HL-60 (cell line): ENCODE measurements at regions not wholly inside any gene's neighbourhood (a gene's known extent, or its start where the extent isn't known, plus 50 kb on each side); places are given as distances from the start of the nearest gene placed in this dataset.

Experiments
- CTCF ChIP-seq: IDR thresholded peaks from one replicate; pipeline ENCODE4 v1.5.1; 2011; ENCODE audit warnings: low read length, control low read depth, inconsistent platforms; ENCODE audit not compliant: insufficient read depth
- POLR2AphosphoS5 ChIP-seq: IDR thresholded peaks from 2 replicates; pipeline ENCODE4 v1.6.1; 2012; ENCODE audit warnings: low read depth
- REST ChIP-seq: IDR thresholded peaks from 2 replicates; pipeline ENCODE4 v1.6.1; 2012; ENCODE audit warnings: low read depth; ENCODE audit not compliant: insufficient replicate concordance

- no peak for TF ChIP-seq CTCF
- no peak for TF ChIP-seq POLR2AphosphoS5
- no peak for TF ChIP-seq REST
Observed at GRCh38 chr2:194962254-194962653, 694.8 kb upstream of the SLC39A10 start.
